ENCODE measurements at regions not wholly inside any gene's neighbourhood (a gene's known extent, or its start where the extent isn't known, plus 50 kb on each side); places are given as distances from the start of the nearest gene placed in this dataset.

DNA sequence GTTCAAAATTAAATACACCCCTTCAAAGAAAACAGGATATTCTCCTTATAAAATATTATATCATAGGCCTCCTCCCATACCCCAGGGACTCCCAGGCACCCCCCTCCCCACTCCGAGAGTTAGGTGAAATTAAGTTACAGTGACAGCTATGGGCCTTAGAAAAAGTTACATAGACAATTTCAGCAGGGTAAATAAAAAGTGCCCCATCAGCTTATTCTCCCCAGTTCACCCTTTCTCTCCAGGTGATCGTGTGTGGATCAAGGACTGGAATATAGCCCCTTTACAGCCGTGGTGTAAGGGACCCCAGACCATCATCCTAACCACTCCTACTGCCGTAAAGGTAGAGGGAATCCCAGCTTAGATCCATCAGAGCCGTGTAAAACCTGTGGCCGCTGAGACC, 147.6 kb upstream of the FGF16 start:
- dilution Hi-C loops (cut with MboI; ENCODE audit: extremely low pct_ligation_motif_present, low sequenced_read_pairs), result no loop called here
- Histone ChIP-seq H4K20me1 (ENCODE audit: control insufficient read depth, extremely low read depth, insufficient read depth, low read length) (no peaks in the 10 kb centered on the region), H3K4me2 (ENCODE audit: control insufficient read depth, extremely low read depth, insufficient read depth, low read depth, low read length) (no peak overlapping the region)

DNA sequence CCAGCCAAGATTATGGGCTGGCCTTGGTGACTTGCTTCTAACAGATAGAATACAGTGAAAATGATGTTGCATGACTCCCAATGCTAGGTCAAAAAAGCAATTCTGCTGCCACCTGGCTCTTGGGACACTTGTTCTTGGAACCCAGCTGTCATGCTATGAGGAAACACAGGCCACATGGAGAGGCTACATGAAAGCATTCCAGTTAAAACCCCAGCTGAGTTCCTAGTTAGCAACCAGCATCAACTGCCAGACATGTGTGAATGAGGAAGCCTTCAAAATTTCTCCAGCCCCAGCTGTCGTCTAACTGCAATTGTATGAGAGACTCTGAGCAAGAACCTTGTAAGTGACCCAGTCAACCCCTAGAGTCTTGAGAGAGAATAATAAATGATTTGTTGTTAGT, 105.2 kb upstream of the FGF16 start:
- dilution Hi-C loops (cut with MboI; ENCODE audit: extremely low pct_ligation_motif_present, low sequenced_read_pairs), result no loop called here
- DNase-seq (ENCODE audit: low read depth, low spot score) (no peak), FAIRE-seq (no peak)
- no peaks in the 10 kb centered on the region for H3K9me3 ChIP-seq (ENCODE audit: control insufficient read depth, low read depth, low read length)
- H3K27ac ChIP-seq (ENCODE audit: control insufficient read depth, insufficient read depth, low read length), result no peak overlapping the region
- no peaks in the 10 kb centered on the region for H3K9me1 ChIP-seq (ENCODE audit: control insufficient read depth, extremely low read depth, insufficient read depth, low read length)
- no peak overlapping the region for H3K9ac ChIP-seq (ENCODE audit: control insufficient read depth, extremely low read depth, insufficient read depth, low read length)
- no peak overlapping the region for H3K4me2 ChIP-seq (ENCODE audit: control insufficient read depth, extremely low read depth, insufficient read depth, low read depth, low read length)
- TF ChIP-seq, protein P1, sequence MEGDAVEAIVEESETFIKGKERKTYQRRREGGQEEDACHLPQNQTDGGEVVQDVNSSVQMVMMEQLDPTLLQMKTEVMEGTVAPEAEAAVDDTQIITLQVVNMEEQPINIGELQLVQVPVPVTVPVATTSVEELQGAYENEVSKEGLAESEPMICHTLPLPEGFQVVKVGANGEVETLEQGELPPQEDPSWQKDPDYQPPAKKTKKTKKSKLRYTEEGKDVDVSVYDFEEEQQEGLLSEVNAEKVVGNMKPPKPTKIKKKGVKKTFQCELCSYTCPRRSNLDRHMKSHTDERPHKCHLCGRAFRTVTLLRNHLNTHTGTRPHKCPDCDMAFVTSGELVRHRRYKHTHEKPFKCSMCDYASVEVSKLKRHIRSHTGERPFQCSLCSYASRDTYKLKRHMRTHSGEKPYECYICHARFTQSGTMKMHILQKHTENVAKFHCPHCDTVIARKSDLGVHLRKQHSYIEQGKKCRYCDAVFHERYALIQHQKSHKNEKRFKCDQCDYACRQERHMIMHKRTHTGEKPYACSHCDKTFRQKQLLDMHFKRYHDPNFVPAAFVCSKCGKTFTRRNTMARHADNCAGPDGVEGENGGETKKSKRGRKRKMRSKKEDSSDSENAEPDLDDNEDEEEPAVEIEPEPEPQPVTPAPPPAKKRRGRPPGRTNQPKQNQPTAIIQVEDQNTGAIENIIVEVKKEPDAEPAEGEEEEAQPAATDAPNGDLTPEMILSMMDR (optimal IDR thresholded peaks at IDR 0.05 in 1 of 3, IDR thresholded peaks at IDR 0.05 in 1 of 3, conservative IDR thresholded peaks at IDR 0.05 in 1 of 3; ENCODE audit: extremely low read depth in 1 of 3, insufficient read depth in 2 of 3, low read length in 3 of 3), result no peak
- no peaks in the 10 kb centered on the region for H3K36me3 ChIP-seq (ENCODE audit: control insufficient read depth in 2 of 2, extremely low read depth in 1 of 2, insufficient read depth in 2 of 2, low read length in 2 of 2)
- H4K20me1 ChIP-seq (ENCODE audit: control insufficient read depth, extremely low read depth, insufficient read depth, low read length), result no peaks in the 10 kb centered on the region
- no peaks in the 10 kb centered on the region for H3K79me2 ChIP-seq (ENCODE audit: control insufficient read depth, insufficient read depth, low read length)
- no peak overlapping the region for H2AFZ ChIP-seq (ENCODE audit: control insufficient read depth, low read length)
- no peaks in the 10 kb centered on the region for H3K4me1 ChIP-seq (ENCODE audit: control insufficient read depth, extremely low read depth, insufficient read depth, low read length)
- H3K27me3 ChIP-seq (ENCODE audit: control insufficient read depth, extremely low read depth, insufficient read depth, low read length), result no peaks in the 10 kb centered on the region
- H3K4me3 ChIP-seq (ENCODE audit: control insufficient read depth in 2 of 3, extremely low read depth in 1 of 3, insufficient read depth in 2 of 3, low read depth in 1 of 3, low read length in 3 of 3), result no peak overlapping the region

More for the DNA sequence above, 147.6 kb upstream of the FGF16 start:
- Histone ChIP-seq H3K9me1 (ENCODE audit: control insufficient read depth, extremely low read depth, insufficient read depth, low read length) (no peaks in the 10 kb centered on the region), H3K79me2 (ENCODE audit: control insufficient read depth, insufficient read depth, low read length) (no peaks in the 10 kb centered on the region), H3K27me3 (ENCODE audit: control insufficient read depth, extremely low read depth, insufficient read depth, low read length) (no peaks in the 10 kb centered on the region), H3K9me3 (ENCODE audit: control insufficient read depth, low read depth, low read length) (no peaks in the 10 kb centered on the region), H3K9ac (ENCODE audit: control insufficient read depth, extremely low read depth, insufficient read depth, low read length) (no peak overlapping the region), H3K36me3 (ENCODE audit: control insufficient read depth in 2 of 2, extremely low read depth in 1 of 2, insufficient read depth in 2 of 2, low read length in 2 of 2) (no peaks in the 10 kb centered on the region), H3K27ac (ENCODE audit: control insufficient read depth, insufficient read depth, low read length) (no peak overlapping the region), H3K4me1 (ENCODE audit: control insufficient read depth, extremely low read depth, insufficient read depth, low read length) (no peaks in the 10 kb centered on the region), H3K4me3 (ENCODE audit: control insufficient read depth in 2 of 3, extremely low read depth in 1 of 3, insufficient read depth in 2 of 3, low read depth in 1 of 3, low read length in 3 of 3) (no peak overlapping the region), H2AFZ (ENCODE audit: control insufficient read depth, low read length) (no peak overlapping the region)
- FAIRE-seq, result no peak
- DNase-seq (ENCODE audit: low read depth, low spot score), result no peak
- TF ChIP-seq, protein P1 (optimal IDR thresholded peaks at IDR 0.05 in 1 of 3, IDR thresholded peaks at IDR 0.05 in 1 of 3, conservative IDR thresholded peaks at IDR 0.05 in 1 of 3; ENCODE audit: extremely low read depth in 1 of 3, insufficient read depth in 2 of 3, low read length in 3 of 3), result no peak
- TF ChIP-seq EZH2 (IDR thresholded peaks at IDR 0.05; ENCODE audit: low read length), result no peak
